Hippocampal formation (tissue), 2 donors: ENCODE measurements at regions not wholly inside any gene's neighbourhood (a gene's known extent, or its start where the extent isn't known, plus 50 kb on each side); places are given as distances from the start of the nearest gene placed in this dataset.
"Not testable (repeated sequence)": the region's sequence is repeated elsewhere in the genome, so short reads cannot be mapped to it uniquely, and the experiment has no call there.

ENCODE experiments used
- DNase-seq, 2 donors: peaks; one replicate each; lab custom pipeline; 2025; lab: John Stamatoyannopoulos, UW

DNA sequence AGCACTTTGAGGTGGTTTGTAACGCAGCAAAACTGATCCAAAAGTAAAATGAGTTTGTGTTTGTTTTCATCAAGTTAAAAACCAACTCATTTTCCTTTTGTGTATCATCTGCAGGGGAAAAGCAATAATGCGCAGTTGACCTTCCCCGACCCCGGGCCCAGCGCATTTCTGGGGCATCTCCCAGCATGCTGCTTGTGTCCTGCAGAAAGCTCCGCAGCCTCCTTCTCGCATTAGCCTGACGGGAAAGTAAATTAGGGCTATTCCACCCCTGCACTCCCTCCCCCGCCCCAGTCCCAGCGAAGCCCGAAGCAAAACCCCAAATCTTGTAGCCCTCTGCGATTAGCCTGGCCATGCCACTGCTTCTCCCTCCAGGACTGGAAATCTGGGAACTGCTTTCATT is 82.0 kb upstream of the PPM1B start:
- DNase-seq, result no peak

DNA sequence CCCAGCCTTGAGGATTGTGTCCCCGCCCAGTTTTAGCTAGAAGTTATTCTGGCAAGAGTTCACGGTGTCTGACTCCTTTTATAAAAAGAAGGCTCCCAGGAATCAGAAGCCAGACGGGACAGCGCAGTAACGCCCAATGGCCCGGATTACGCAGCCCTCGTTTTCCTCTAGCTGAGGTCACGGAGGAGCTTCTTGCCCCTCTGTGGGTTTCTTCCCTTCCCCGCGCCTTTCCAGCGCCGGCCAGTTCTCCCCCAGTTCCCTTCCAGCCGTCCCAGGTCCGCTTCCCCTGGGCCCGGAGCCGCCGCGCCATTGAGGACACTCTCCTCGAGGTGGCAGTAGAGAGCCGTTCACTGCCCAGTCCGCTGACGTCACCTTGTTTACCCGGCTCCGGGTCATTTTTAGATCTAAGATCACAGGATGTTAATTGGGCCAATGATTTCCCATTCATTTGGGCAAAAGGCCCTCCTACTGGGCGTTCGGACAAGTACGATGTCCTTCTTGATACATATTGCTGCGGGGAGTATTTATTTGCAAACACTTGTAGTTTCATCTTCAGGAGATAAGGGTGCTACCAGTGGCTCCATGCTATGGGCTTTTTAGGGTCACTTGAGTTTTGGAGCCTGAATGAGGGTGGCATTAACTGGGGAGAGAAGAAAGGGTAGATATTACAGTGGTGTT is 81.5 kb upstream of the PPM1B start:
- DNase-seq, result peak; percentile 82 to 92

DNA sequence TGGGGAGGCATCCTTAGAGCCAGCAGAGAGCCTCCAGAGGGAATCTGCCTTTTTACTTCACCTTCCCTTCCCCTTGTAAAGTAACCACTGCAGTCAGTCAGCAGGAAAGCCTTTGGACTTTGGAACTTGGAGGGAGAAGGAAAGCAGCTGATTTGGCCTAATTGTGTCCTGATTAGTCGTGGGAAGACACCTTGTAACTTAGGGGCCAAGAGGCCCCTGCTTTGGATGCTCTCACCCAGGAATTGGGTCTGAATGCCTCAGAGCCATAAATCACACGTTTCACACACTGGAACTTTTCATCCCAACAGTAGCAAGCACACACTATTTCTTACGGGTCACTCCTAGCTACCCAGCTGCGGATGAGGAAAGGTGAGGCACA is 81.0 kb upstream of the PPM1B start:
- DNase-seq, result no peak

DNA sequence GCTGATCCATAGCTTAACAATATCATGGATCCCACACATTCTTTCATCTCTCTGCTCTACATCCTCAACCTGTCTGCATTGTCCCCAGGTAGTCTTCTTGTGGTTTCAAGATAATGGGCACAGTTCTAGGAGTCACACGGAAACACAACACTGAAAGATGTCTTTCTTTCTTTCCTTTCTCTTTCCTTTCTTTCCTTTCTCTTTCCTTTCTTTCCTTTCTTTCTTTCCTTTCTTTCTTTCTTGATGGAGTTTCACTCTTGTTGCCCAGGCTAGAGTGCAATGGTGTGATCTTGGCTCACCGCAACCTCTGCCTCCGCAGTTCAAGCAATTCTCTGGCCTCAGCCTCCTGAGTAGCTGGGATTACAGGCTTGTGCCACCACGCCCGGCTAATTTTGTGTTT is 76.2 kb upstream of the PPM1B start:
- not testable (repeated sequence) for DNase-seq

DNA sequence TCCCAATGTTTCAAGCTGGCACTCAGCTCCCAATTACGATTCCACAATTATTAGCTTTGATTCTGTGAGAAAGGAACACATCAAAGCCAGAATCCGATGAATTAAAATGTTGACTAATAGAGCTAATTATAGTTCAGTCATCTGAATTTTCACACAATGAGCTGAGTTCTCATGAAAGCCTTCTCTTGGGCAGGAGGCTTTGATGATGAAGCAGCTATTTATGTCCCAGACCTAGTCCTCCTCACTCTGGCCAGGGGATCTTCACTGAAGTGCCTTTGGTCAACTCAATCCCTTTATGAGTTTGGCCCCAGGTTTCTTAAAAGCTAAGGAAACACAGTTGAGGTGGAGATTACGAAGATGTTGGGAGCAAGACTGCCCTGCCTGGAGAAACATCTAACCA is 74.7 kb upstream of the PPM1B start:
- DNase-seq, result no peak

DNA sequence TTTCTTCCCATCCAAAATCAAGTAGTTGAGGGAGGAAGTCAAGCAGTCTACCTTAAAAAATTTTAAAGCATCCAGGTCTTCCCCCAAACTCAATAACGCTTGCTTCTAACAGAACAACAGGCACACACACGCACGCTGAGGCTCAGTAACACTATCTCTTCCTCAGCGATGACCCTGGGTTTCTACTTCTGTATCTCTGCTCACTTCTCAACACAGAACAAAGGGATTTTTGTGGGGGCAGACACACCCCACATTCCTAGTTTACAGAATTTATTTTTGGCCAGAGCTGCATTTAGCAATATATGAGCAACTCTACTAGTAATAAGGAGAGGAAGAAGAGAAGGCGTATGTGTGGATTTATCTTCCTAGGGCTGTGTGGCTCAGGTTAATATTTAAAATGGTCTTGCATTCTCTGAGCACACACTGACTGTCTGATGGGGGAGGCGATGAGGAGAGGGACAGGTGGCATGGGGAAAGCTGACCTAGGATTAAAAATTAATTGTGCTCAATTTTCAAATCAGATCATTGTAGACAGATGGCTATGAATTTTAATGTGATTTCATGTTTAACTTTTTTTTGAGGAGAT is 71.3 kb upstream of the PPM1B start:
- no peak for DNase-seq

DNA sequence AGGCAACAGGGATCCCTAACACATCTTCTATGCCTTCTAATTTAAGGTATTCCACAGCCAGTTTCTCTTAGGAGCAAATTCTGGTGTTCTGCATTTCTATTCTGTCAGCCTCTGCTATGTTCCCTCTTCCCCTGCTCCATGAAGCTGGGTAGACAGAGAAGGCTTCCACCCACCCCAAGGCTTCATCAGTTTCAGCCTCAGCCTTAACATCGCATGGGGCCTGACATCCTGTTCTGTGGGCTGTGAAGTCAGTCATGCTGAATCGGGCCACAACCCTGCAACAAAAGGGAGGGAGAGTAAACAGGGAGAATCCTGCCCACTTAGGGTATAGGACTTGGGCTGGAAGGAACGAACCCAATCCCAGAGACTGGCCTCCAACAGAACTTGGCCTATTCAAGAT is 70.6 kb upstream of the PPM1B start:
- DNase-seq, result no peak

DNA sequence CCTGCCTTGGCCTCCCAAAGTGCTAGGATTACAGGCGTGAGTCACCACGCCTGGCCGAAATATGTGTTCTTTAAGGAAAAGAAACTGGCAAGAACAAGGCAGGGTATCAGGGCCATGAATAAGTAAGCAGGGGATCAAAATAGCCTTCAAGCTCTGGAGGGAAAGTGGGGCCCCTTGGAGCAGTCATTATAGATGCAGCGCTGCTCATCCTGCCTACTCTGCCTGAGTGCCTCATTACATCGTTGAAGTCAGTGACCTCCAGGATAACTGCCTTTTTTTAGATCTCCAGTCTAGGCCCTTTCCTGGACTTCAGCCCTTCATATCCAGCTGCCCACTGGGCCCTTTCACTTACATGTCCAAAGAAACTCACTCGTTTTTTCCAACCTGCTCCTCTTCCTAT is 69.8 kb upstream of the PPM1B start:
- no peak for DNase-seq

DNA sequence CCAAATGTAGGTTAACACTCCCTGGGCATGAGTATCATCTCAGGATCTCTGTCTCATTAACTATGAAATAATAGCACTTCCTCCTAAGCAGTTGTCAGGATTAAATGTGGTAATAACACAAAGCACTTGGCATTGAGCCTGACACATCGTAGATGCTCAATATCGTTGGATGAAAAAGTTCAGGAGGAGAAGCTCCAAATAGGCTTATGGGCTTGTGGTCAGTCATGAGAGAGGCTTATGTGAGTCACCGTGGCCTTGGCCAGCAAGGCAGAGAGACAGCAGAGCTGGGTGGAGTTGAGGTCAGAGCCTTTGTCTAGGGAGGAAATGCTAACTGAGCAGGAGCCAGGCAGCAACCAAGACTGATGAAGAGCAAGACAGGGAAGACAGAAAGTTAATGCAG is 68.3 kb upstream of the PPM1B start:
- no peak for DNase-seq

DNA sequence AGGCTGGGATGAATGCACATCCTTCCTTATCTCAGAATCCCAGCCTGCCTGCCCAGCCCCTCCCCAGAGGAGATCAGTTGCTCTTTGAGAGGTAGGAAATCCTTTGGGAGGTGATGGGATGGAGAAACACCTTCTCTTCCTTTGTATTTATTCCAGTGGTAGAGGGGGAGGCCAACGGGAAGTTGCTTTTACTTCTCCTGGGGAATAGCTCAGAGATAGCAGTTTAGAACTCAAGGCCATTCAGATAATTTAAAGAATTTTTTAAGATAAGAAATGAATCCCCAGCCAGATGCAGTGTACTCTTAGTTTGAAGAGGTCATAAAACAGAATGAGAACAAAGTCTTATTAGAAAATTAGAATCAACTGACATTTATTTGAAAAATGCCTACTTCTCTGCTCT is 67.4 kb upstream of the PPM1B start:
- DNase-seq, result no peak

DNA sequence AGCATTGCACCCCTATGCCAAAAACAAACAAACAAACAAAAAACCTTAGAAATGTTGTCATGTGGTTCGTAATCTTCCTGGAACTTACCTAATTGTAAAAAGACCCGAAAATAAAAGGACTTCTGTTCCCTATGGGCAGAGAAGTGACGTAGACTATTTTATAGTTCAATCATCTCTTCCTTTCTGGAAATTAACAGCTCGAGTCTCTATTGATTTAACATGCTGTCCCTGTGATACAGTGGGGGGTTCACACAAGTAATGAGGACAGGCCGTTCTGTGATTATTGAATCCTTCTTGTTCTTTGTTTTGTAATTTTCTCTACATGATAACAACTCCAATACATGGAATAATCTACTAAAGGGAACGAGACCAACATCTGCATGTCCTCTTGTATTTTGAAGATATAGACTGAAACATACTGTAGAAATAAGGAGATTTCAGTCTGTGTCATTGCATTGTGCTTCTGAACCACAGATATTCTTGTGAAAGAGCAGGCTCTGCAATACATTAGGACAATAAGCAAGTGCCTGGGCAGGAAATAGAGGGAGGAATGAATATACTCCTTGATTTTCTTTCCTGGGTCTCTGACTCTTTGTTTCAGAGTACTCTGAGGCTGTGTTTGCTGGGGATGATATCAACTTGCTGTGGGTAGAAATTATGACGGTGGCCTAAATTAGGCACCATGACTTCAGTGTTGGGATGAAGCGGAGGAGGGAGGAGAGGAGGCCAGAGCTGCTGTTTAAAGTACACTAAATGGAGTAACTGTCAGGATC is 65.7 kb upstream of the PPM1B start:
- no peak for DNase-seq

DNA sequence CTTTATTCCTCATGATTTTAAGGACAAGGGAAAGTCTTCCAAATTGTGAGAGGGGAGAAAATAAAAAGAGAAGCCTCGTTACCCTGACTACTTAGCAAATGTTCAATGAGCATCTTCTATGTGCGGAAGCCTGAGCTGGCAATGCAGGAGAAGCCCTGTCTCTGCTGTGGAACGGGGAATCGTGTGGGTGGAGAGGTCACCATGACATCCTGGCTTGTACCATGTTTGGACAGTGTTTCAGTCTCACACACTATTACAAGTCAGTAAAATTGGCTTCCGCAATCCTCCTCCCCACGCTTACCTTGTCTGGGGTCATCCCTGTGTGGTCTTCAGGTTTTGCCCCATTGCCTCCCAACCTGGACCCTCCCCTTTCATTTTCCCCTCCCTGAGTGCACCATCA is 65.0 kb upstream of the PPM1B start:
- no peak for DNase-seq

DNA sequence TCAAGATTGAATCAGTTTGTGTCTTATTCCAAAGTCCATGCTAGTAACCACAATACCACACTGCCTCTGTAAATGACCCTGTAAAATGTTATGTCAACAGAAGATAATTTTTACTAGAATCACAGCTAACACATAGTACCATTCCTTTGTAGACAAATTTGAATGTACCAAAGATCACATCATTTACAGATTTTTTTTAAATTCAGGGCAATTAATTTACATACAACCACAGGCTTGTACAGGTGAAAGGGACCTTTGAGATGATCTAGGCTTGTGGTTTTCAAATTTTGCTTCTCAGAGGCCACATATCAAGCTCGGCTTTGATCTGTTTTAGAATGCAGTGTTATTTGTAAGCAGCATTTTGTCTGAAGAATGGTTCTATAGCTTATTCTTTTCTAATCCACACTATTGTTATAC is 63.8 kb upstream of the PPM1B start:
- no peak for DNase-seq

DNA sequence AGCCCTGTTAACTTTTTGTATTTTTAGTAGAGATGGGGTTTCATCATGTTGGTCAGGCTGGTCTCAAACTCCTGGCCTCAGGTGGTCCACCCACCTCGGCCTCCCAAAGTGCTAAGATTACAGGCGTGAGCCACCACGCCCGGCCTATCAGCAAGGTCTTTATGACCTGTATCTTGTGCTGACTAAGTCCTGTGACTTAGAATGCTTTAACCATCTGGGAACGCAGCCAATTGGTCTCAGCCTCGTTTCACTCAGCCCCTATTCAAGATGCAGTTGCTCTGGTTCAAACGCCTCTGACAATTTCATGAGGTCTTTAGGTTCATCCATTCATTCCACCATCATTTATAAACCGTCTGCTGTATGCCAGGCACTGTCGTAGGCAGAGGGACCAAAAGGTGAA is 62.2 kb upstream of the PPM1B start:
- not testable (repeated sequence) for DNase-seq

DNA sequence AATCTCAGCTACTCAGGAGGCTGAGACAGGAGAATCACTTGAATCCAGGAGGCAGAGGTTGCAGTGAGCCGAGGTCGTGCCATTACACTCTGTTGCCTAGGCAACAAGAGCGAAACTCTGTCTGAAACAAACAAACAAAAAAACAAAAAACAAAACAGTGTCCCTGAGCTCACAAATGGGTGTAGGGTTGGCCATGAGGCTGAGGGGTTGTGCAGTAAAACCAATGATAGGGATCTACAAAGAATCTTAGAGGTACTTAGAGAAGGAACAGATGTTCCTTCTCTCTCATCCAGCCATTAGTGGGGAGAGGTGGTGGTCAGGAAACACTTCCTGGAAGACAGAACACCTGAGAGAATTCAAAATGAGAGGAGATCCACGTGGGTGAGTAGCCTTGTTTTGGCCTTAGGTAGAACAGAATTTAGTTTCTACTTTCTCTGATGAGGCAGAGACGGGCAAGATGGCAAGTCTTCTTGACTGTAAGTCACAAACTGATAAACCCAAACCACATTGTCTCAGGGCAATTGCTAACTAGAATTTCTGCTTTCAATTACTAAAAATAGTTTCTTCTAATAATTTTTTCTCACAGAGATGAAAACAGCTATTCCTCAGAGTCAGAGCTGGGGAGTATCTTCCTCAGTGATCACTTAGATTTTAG is 61.5 kb upstream of the PPM1B start:
- no peak for DNase-seq

DNA sequence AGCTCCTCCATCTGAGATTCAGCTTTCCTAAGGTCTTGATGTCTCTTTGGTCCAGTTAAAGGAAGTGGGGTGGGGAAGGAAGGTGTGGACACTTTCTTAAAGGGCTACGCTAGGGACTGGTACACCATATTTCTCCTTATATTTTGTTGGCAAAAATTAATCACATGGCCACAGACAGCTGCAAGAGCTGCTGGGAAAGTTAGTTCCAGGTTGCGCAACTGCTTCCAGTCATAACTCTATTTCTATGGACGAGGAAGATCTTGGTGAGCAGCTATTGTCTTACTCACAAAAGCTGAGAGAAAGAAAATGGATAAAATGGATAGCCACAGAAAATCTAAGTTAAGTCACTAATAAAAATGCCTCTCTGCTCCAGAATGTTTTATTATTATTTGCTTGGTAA is 60.7 kb upstream of the PPM1B start:
- no peak for DNase-seq

DNA sequence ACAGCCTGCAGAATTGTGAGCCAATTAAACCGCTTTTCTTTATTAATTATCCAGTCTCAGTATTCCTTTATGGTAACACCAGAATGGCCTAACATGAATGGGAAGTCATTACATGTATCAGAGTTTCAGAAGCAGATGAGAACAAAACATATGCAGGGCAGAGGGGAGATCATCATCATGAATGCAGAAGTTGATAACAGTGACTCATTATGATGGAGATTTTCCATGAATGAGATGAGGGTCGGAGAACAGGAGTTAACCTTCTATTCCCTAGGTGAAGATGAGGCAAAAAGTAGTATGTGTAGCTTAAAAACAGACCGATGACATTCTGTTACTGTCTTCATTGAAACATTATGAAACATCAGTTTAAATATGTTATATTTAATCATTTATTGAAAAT is 59.5 kb upstream of the PPM1B start:
- no peak for DNase-seq

DNA sequence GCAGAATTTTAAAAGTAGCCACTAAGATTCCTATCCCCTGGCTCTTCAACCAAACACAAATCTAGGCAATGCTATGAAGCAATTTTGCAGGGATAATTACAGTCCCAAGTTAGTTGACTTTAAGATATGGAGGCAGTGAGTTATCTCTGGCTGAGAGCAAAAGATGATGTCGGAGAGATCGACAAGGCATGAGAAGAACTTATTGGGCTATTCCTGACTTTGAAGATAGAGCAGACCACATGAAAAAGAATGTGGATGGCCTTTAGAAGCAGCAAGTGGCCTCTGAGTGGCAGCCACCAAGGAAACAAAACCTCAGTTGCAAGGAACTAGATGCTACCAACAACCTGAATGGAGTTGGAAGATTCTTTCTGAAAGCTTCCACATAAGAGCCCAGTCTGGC is 58.2 kb upstream of the PPM1B start:
- no peak for DNase-seq

DNA sequence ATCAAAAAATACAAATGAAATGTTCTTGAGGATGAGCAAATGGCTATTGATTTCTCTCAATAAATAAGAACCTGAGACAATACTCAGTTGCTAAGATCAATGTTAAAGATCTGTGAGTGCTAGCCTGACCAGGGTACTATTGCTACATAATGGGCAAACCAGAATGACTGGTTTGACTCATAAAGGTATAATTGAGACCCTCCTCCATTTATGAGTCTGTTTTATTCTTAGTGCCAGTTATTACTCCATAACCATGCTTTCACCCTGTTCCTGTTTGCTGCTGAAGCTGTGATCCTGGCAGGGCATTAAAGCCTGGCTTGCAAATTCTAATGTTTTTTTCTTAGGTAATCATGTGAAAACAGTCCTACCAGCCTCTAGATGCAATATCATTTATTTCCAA is 56.6 kb upstream of the PPM1B start:
- no peak for DNase-seq

DNA sequence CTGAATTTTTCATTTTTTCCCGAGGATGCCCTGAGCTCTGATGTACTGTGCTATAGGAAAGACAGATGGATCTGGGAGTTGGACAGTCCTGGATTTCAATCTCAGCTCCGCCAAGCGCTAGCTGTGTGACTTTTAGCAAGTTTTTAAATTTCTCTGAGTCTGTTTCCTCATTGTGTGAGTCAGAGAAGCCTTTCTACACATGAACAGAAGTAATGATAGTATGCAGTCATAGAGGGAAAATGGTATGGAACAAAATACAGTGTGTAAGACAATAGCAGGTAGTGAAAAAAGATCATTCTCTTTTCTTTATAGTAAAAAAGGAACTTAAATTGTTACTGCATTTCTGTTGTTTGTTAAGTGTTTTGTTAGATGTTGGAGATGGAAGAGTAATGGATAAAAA is 52.4 kb upstream of the PPM1B start:
- DNase-seq, result no peak

DNA sequence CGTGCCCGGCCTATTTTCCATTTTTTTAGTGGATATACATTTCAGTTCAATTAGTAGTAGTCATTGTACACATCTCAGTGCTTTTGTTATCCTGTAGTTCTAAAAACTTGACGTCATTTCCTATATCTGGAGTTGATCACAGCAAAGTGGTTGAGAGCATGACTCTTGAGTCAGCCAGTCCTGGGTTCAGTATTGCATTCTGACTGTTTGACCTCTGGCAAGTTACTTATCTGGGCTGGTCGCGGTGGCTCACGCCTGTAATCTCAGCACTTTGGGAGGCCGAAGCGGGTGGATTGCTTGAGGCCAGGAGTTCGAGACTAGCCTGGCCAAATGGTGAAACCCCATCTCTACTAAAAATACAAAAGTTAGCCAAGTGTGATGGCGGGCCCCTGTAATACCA is 50.4 kb upstream of the PPM1B start:
- no peak for DNase-seq
